ENCODE measurements at regions not wholly inside any gene's neighbourhood (a gene's known extent, or its start where the extent isn't known, plus 50 kb on each side); places are given as distances from the start of the nearest gene placed in this dataset.
"Not testable (repeated sequence)": the region's sequence is repeated elsewhere in the genome, so short reads cannot be mapped to it uniquely, and the experiment has no call there.

DNA sequence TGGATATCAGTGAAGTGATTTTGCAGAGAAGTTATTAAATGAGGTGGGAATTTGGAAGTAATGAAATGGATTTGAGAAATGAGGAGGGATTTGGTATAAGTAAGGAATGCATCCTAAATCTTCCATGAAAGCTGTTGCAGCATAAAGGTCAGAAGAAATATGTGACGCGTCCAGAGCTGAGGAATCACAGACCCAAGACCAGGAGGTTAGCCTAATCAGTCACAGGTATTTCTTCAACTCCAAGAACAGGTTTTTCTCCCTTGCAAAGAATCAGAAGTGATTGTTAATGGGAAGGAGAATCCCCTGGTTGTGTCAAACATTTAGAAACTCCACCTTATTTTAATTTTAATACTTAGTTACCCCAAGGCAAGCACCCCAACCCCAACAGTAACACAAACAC, 253.2 kb downstream of the MEX3B start:
- H3K36me3 Mint-ChIP-seq = peaks cover 12% of the 10 kb centered on the region; the same call in 1 of the 2 replicates
- H3K27me3 Mint-ChIP-seq (ENCODE audit: low read depth) = no peaks in the 10 kb centered on the region
- no peak for DNase-seq (ENCODE audit: low spot score)
- no peak overlapping the region for H3K27ac Mint-ChIP-seq
- H3K4me1 Mint-ChIP-seq = peaks cover 32% of the 10 kb centered on the region
- POLR2A ChIA-PET = no interaction called here
- H3K4me3 Mint-ChIP-seq = no peak overlapping the region
- H3K9me3 Mint-ChIP-seq = peaks cover 6% of the 10 kb centered on the region; the same call in 1 of the 2 replicates
- CTCF ChIA-PET = no interaction called here
- TF ChIP-seq ZNF121 (CRISPR knock-in tag; IDR thresholded peaks at IDR 0.05) (no peak), RELA (CRISPR knock-in tag; IDR thresholded peaks at IDR 0.05; ENCODE audit: borderline replicate concordance) (no peak), SOX15 (CRISPR knock-in tag; IDR thresholded peaks at IDR 0.05) (no peak), ZNF423 (CRISPR knock-in tag; IDR thresholded peaks at IDR 0.05) (no peak), ZBTB43 (CRISPR knock-in tag; IDR thresholded peaks at IDR 0.05) (no peak), NR1H2 (CRISPR knock-in tag; IDR thresholded peaks at IDR 0.05) (no peak), STAT6 (CRISPR knock-in tag; conservative IDR thresholded peaks at IDR 0.05; ENCODE audit: low read depth) (no peak), NFYB (CRISPR knock-in tag; conservative IDR thresholded peaks at IDR 0.05; ENCODE audit: low read depth) (no peak), MAX (CRISPR knock-in tag; IDR thresholded peaks at IDR 0.05) (no peak), JUN (CRISPR knock-in tag; IDR thresholded peaks at IDR 0.05) (no peak)
- TF ChIP-seq, protein P1, sequence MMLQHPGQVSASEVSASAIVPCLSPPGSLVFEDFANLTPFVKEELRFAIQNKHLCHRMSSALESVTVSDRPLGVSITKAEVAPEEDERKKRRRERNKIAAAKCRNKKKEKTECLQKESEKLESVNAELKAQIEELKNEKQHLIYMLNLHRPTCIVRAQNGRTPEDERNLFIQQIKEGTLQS (CRISPR knock-in tag; conservative IDR thresholded peaks at IDR 0.05) = no peak
- TF ChIP-seq, protein P2, sequence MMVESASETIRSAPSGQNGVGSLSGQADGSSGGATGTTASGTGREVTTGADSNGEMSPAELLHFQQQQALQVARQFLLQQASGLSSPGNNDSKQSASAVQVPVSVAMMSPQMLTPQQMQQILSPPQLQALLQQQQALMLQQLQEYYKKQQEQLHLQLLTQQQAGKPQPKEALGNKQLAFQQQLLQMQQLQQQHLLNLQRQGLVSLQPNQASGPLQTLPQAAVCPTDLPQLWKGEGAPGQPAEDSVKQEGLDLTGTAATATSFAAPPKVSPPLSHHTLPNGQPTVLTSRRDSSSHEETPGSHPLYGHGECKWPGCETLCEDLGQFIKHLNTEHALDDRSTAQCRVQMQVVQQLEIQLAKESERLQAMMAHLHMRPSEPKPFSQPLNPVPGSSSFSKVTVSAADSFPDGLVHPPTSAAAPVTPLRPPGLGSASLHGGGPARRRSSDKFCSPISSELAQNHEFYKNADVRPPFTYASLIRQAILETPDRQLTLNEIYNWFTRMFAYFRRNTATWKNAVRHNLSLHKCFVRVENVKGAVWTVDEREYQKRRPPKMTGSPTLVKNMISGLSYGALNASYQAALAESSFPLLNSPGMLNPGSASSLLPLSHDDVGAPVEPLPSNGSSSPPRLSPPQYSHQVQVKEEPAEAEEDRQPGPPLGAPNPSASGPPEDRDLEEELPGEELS (CRISPR knock-in tag; IDR thresholded peaks at IDR 0.05) = no peak
- no peak for ATAC-seq

DNA sequence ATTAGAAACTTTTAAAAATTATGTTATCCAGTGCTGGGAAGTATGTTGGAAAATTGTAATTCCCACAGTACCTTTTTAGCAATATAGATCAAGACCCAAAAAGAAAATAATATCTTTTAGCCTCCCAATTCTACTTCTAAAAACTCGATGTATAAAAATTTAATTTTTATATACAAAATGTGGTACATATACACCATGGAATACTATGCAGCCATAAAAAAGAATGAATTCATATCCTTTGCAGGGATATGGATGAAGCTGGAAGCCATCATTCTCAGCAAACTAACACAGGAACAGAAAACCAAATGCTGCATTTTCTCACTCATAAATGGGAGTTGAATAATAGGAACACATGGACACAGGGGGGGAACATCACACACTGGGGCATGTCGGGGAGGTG, 254.5 kb downstream of the MEX3B start:
- H3K27me3 Mint-ChIP-seq (ENCODE audit: low read depth); DNase-seq (ENCODE audit: low spot score); H3K4me3 Mint-ChIP-seq; CTCF ChIA-PET; ATAC-seq; H3K9me3 Mint-ChIP-seq; H3K27ac Mint-ChIP-seq; POLR2A ChIA-PET: not testable (repeated sequence)
- Mint-ChIP-seq H3K4me1 (peaks cover 25% of the 10 kb centered on the region), H3K36me3 (peaks cover 14% of the 10 kb centered on the region)

- Mint-ChIP-seq H3K4me1 (peaks cover 24% of the 10 kb centered on the region), H3K27me3 (ENCODE audit: low read depth) (no peaks in the 10 kb centered on the region), H3K9me3 (peaks cover 15% of the 10 kb centered on the region), H3K36me3 (peaks cover 20% of the 10 kb centered on the region), H3K4me3 (no peak overlapping the region), H3K27ac (peak overlapping the region; percentile 14; the same call in 1 of the 2 replicates)
- ChIA-PET CTCF (interaction anchor here (1.2 kb wide), 1 partner anchor 24 kb away, joined by 3 read pairs; no protein-coding TSS in a partner anchor), POLR2A (no interaction called here)
- no peak for ATAC-seq
- DNase-seq (ENCODE audit: low spot score) = no peak
- TF ChIP-seq ZBTB43 (CRISPR knock-in tag; IDR thresholded peaks at IDR 0.05) = no peak
- TF ChIP-seq E2F1 (CRISPR knock-in tag; IDR thresholded peaks at IDR 0.05) = no peak
- no peak for TF ChIP-seq TEAD4 (CRISPR knock-in tag; IDR thresholded peaks at IDR 0.05)
- TF ChIP-seq ELF4 (CRISPR knock-in tag; IDR thresholded peaks at IDR 0.05; ENCODE audit: low read depth) = no peak
- no peak for TF ChIP-seq HMGXB4 (CRISPR knock-in tag; IDR thresholded peaks at IDR 0.05)
- no peak for TF ChIP-seq GTF2I (CRISPR knock-in tag; conservative IDR thresholded peaks at IDR 0.05)
- no peak for TF ChIP-seq ATF2 (CRISPR knock-in tag; IDR thresholded peaks at IDR 0.05; ENCODE audit: borderline replicate concordance, low read depth)
- TF ChIP-seq TP53 (CRISPR knock-in tag; IDR thresholded peaks at IDR 0.05) = no peak
- TF ChIP-seq HMGA2 (CRISPR knock-in tag; IDR thresholded peaks at IDR 0.05) = no peak
- TF ChIP-seq CBFB (CRISPR knock-in tag; IDR thresholded peaks at IDR 0.05; ENCODE audit: low read depth) = no peak
- TF ChIP-seq ZNF121 (CRISPR knock-in tag; IDR thresholded peaks at IDR 0.05) = no peak
Observed at GRCh38 chr15:81789403-81789802, 256.4 kb downstream of the MEX3B start.
